GM13976 (cell line): ENCODE measurements at regions not wholly inside any gene's neighbourhood (a gene's known extent, or its start where the extent isn't known, plus 50 kb on each side); places are given as distances from the start of the nearest gene placed in this dataset.
"Not testable (repeated sequence)": the region's sequence is repeated elsewhere in the genome, so short reads cannot be mapped to it uniquely, and the experiment has no call there.

Source experiments
- DNase-seq: peaks from one replicate; pipeline ENCODE4 v3.0.0; 2012; ENCODE audit warnings: low spot score
- in situ Hi-C: fragments of 300-500 bp; cut with MboI; formaldehyde crosslinking; loops from one replicate; pipeline ENCODE4 v1.12.0; 2022; ENCODE audit warnings: low sequenced_read_pairs, mixed read lengths, inconsistent platforms; ENCODE audit not compliant: unreplicated experiment
- TF ChIP-seq, protein P1 (sequence below): IDR thresholded peaks from 2 replicates; pipeline ENCODE4 v1.5.1; 2012; ENCODE audit warnings: borderline replicate concordance, mild to moderate bottlenecking; ENCODE audit not compliant: insufficient read depth; ENCODE audit errors: extremely low read depth, missing control alignments, control extremely low read depth

DNA sequence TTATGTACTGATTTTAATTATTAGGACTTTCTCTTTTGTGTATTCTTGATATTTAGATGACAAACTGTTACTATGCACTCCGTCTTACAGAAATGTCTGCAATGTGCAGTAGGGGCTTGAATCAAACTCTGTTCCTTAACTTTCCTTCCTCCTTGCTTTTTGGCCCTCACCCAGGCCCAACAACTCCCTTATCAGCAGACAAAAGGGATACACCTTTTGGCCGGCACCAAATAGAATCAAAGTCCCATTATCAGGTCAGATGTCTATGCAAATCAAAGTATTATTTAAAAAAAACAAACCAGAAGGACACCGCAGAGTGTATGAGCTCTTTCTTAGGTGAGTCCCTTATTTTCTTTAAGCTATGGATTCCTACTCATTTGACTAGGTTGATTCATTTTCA is 116.3 kb upstream of the SERPINE2 start:
- TF ChIP-seq, protein P1, sequence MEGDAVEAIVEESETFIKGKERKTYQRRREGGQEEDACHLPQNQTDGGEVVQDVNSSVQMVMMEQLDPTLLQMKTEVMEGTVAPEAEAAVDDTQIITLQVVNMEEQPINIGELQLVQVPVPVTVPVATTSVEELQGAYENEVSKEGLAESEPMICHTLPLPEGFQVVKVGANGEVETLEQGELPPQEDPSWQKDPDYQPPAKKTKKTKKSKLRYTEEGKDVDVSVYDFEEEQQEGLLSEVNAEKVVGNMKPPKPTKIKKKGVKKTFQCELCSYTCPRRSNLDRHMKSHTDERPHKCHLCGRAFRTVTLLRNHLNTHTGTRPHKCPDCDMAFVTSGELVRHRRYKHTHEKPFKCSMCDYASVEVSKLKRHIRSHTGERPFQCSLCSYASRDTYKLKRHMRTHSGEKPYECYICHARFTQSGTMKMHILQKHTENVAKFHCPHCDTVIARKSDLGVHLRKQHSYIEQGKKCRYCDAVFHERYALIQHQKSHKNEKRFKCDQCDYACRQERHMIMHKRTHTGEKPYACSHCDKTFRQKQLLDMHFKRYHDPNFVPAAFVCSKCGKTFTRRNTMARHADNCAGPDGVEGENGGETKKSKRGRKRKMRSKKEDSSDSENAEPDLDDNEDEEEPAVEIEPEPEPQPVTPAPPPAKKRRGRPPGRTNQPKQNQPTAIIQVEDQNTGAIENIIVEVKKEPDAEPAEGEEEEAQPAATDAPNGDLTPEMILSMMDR: no peak
- in situ Hi-C loops: no loop called here
- no peak for DNase-seq

DNA sequence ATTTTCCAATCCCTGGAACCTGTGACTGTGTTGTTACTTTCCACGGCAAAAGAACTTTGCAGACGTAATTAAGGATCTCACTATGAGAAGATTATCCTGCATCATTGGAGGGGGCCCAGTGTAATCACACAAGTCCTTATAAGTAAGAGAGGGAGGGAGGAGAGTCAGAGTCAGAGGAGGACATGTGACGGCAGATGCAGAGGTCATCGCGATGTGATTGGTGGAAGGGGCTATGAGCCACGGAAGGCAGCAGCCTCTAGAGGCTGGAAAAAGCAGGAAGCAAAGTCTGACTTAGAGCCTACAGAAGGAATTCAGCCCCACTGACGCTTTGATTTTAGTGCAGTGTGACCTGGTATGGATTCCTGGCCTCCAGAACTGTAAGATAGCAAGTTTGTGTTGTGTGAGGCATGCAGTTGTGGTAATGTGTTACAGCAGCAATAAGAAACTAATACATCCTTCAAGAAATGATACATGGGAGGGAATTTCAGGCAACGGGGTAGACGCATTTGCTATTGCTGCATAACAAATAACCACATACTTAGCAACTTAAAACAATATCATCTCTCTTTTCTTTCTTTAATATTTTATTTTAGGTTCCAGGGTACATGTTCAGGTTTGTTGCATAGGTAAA is 112.7 kb upstream of the SERPINE2 start:
- TF ChIP-seq, protein P1: no peak
- in situ Hi-C loops: no loop called here
- no peak for DNase-seq

DNA sequence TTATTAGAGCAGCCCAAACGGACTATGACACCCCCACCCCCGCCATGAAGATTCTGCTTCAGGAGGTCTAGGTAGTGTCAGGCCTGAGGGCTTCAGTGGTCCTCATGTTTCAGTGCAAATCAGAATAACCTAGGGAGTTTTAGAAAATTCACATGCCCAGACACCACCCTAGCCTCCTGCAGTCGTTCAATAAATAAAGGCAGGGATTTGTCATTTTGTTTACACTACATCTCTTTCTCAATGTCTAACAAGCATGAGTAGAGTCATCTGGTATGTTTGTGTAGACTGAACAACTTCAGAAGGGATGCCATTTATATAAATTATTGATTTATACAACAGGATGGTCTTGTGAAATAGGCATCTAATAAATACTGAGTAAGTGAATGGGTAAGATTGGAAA is 112.1 kb upstream of the SERPINE2 start:
- DNase-seq: no peak
- in situ Hi-C loops: no loop called here
- TF ChIP-seq, protein P1: no peak

DNA sequence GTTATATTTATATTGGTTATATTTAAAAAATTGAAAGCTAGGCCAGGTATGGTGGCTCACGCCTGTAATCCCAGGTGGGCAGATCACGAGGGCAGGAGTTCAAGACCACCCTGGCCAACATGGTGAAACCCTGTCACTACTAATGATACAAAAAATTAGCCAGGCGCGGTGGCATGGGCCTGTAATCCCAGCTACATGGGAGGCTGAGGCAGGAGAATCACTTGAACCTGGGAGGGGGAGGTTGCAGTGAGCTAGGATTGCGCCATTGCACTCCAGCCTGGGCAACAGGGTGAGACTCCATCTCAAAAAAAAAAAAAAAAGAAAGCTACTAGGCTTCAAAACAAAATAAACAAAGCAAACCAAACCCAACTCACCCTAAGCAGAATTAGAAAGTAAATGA is 109.0 kb upstream of the SERPINE2 start:
- in situ Hi-C loops, DNase-seq: not testable (repeated sequence)

DNA sequence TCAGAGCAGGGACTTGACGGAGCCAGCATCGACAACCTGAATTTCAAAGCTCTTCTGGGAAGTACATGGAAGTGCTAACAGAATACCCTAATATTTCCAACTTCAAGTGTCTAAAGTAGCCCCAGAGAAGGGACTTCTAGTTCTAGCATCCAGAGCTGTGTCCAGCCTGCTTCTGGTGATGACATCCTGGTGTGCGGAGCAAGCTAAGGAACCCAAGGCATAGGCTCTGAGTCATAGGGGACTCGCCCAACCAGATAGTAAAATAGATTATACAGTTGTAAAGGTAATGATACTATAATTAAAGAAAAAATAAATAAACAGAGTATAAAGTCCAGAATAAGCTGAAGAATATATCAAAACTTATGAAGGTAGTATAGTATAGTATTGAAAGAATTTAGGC is 108.1 kb upstream of the SERPINE2 start:
- in situ Hi-C loops: no loop called here
- no peak for DNase-seq
- TF ChIP-seq, protein P1: no peak

DNA sequence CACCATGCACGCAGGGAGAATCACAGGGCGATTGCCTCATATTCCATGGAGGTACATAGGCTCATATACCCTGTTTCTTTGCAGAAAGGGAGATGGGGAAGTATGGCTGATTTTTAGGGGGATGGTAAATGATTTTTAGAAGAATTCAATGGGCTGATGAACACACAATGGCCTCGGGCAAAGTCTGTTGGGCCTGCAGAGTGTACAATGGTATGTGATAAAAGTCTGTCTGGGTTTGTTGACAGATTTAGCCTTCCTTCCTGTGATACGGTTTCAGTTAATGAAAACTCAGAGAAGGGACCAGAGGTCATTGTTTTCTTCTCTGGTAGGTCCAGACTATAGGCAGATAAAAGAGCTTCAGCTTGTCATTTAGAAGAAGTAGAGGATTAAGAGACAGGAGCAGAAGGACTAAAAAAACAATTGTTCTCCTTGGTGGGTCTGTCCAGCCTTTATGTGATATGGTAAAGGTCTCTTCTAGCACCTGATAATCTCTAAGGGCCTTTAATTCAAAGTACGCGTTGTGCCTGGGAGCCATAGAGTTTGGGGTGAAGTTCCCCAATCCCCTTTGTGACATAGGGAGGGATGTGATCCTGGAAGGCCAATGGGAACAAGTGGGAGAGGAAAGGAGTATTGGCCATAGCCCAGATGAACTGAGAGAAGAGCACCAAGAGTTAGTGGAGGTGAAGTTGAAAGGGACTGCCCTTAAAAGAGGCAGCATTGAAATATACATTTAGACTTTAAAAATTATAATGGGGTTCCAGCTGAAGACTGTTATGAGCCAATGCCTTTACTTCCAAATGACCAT is 107.5 kb upstream of the SERPINE2 start:
- in situ Hi-C loops: no loop called here
- TF ChIP-seq, protein P1: no peak
- no peak for DNase-seq

DNA sequence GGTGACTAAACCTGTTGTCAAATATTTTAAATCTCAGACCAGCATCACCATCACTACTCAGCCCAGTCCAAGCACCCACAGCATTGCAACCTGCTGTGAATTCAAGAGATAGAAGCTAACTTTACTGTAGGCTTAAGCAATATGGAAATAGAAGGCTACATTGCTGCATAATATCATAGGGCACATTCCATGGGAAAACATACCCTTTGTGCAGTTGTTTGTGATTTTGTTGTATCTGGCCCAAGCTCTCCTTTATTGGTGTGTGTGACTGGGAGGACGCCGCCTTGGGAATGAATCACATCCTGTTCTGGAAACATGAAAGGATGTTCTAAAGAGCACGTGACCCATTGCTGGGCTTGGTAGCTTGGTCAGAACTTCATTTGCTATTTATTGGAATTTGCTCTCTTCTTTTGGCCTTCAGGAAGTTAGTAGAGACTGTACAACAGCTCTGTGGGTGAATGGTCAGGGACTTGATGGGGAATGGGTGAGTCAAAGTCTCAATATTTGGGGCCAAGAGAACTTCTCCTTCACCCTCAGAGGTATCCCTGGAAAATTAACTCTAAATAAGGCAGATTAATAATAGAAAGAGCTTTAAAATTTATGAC is 106.8 kb upstream of the SERPINE2 start:
- DNase-seq: no peak
- in situ Hi-C loops: no loop called here
- TF ChIP-seq, protein P1: no peak
